DMS53 (cell line): ENCODE measurements at regions not wholly inside any gene's neighbourhood (a gene's known extent, or its start where the extent isn't known, plus 50 kb on each side); places are given as distances from the start of the nearest gene placed in this dataset.

Source experiments
- DNase-seq: peaks from one replicate; lab custom pipeline; 2025; lab: John Stamatoyannopoulos, UW

DNA sequence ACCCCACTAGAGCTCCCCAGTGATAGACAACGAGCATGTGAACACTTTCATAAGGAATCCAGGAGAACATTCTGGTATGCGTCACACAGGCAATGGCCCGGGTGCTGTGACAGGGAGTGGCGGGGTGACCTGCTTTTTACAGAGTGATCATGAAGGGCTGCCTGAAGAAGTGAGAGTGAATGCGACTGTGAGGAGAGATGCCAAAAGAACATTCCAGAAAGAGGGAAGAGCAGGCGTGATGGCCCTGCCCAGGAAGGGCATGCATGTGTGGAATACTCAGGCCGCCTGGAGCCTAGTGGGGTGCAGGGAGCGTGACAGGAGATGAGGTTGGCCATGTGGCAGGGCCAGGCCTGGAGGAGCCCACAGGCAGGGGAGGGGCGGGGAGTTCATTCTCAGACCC, 53.8 kb downstream of the FZD10 start:
- DNase-seq, result no peak

DNA sequence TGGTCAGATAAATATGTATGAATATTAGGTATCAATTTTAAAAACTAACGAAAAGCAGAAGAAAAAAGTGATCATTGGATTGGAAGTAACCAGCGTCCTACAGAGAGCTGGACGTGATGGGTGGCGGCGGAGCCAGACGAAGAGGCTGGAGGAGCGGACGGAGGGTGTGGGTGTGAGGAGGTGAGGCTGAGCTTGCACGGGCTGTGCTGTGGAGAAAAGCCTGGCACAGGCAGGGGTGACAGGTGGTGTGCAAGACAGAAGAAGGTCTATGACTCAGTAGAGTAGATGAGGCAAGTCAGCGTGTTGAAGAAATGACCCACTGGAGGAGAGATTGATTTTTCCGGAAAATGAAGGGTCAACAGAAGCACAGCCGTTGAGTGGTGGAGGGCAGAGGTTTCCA, 56.4 kb downstream of the FZD10 start:
- DNase-seq, result no peak

DNA sequence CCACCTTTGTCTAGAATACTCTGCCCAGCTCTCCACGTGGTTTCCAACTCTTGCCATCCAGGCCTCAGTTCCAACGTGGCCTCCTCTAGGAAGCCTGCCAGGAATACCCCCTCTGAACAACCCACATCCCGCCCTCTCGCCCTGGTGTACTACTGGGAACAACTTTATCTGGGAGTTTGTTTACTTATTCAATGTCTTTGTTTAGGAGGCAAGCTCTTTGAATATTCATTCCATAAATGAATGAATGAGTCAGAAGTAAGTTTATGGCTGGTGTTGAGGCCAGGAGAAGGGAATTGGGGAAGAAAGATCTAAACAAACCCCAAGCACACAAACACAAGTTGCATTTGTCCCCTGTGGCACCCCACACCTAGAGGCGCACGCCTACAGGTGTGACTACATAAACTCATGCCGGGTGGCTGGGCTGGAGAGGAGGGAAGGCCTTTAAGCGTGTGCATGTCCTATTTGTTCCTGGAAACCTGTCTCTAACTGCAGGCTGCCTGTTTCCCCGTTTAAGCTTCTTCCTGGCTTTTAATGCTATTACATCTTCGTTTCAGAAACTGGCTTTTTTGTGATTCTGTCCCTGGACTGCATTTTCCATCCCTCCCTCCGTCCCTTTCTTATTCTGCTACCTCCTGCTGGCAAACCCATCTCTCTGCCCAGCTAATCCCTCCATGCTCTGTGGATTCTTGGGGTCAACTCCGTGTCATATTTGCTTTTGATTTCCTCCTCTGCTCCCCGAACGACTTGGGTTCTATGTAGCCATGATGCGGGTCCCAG, 57.9 kb downstream of the FZD10 start:
- no peak for DNase-seq

DNA sequence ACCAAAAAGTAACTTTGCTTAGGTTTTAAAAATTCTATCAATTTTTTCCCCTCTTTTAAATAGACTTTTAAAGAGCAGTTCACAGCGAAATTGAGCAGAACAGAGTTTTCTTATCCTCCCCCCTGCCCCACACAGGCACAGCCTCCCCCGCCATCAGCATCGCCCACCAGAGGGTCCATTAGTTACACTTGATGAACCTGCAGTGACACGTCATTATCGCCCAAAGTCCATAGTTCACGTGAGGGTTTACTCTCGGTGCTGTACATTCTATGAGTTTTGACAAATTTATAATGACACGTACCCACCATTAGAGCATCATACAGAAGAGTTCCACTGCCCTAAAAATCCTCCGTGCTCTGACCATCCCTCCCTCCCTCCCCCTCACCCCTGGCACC, 58.4 kb downstream of the FZD10 start:
- DNase-seq, result no peak

DNA sequence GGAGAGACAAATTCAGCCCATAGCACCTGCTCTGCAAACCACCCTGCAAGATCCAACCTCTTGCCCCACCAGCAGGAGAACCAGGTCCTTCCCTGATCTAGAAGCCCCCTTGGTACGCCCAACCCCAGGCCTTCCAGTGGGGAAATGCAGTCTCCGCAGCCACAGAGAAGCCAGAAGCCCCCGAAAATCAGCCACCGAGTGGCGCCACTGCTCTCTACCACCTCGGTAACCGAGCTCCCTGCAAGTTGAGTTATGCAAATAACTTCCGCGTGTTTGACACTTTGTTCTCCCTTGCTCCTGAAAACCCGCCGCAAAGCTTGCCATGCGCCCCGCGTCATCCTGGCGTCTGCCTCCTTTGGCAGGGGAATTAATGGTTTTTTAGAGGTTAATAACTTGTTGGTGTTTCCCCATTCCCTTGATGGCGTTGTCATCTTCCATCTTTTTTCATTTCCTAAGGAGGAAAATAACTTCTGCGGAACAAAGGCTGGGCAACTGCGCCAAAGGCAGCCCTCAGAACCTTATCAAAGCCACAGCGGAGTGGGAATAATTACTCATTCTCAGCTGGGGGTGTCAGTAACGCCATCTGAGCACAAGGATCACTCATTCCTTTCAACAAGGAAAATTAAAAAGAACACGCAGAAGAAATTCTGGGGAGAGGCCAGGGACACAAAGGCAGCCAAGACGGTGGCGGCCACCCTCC, 60.4 kb downstream of the FZD10 start:
- peak; percentile 33 for DNase-seq

DNA sequence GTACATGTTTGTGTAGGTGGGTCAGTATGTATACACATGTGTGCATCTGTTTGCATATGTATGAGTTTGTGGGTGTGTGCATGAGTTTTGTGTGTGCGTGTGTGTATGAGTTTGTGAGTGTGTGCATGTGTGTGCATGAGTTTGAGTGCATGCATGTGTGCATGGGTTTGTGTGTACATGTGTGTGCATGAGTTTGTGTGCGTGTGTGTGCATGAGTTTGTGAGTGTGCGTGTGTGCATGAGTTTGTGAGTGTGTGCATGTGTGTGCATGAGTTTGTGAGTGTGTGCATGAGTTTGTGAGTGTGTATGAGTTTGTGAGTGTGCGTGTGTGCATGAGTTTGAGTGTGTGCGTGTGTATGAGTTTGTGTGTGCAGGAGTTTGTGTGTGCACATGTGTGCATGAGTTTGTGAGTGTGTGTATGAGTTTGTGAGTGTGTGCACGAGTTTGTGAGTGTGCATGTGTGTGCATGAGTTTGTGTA, 61.5 kb downstream of the FZD10 start:
- DNase-seq, result no peak

DNA sequence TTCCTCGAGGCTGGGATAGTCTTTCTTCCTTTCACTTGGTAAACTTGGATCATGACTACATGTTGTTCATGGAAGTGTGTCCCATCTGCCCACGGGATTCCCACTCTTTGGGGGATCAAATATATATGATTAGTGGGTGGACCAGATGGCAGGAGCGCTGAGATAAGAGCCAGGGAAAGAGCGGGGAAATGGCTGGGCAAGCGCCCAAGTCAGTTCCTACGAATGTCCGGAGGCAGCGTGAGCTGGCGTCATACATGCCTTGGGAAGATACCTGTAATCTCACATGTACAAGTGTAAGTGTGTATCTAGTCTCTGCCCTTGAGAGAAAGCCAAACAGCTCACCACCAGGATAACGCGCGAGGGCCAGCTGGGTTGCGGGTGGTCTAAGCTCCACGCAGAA, 62.3 kb downstream of the FZD10 start:
- DNase-seq, result no peak

DNA sequence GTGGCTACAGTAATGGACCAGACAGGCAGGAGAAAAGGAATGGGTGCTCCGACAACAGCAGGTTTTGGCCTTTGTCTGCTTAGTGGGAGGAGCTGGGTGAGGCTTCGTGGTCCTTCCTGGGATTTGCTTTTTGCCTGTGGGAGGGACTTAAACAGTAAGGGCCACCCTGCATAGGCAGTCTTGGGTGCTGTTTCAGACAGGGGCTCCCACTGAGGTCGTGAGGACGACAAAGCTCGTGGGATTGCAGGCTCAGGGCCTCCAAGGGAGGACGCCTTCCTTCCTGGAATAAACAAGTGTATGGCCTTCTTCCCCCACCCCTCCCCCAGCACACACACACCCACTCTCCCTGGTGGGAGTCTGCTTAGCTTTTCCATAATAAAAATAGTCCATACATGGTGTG, 63.1 kb downstream of the FZD10 start:
- no peak for DNase-seq

DNA sequence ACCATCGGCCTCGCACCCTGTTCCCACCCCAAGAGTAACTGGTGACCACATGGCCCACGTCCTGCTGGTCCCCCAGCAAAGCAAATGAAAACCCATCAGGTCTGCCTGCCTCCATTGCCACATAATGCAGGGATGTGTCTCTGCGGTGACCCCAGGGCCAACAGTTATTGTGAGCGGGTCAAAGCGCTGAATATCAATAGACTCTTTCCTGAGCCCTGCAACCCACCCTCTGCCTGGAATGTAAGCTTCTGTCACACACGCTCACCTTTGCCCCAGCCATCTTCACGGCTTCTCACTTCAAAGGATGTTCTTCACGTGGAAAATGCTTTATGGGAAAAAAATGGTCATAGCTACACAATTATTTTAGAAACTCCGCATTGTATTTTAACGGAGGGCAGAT, 63.9 kb downstream of the FZD10 start:
- no peak for DNase-seq

DNA sequence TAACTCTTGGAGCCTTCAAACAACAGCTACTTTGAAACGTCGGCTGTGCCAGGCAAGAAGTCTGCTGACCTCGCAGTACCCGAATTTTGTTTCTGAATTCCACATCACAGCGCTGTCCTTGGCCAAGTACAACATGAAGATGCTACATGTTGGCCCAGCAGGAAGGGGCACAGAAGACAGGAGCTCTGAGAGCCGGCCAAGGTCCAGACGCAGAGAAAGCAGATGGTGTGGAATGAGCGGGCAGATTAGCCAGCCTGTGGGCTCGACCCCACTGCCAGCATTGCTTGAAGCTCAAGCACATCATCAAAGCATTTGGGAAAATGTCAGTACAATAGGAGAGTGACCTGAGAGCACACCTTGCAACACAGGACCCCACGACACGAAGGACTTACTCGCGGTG, 64.5 kb downstream of the FZD10 start:
- no peak for DNase-seq

DNA sequence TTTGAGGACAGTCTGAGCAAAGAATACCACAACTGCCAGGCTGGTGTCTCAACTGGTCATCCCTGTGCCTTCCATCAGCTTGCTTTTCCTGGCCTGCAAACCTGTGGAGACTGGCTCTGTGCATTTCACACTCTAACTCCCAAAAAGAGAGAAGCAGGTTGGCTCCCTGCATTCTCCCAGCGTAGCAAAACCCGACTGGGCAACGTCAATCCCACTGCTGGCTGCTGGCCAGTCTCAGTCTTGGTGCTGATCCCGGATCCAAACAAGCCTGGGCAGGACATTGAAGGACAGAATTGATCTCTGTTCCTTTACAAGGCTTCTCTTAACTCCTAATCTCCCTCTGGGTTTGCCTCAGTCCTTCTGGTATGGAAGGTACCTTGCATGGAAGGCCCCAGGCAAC, 65.4 kb downstream of the FZD10 start:
- DNase-seq, result no peak

DNA sequence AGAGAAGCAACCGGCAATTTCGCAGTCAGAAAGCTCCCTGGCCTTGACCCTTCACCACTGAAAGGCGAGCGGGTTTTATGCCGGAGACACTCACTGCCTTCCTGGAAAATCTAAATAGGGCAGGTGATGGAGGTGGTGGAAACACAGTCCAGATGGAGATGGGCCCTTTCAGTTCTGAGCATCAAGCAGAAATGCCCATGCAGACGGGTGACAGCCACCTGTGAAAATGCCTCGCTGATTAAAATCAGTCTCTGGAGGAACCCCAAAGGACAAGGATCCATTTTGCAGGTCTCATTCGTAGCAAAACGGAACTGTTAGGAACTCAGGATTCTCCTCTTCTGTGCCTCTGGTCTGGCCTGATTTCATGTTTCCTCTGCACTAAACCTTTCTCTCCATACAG, 74.2 kb downstream of the FZD10 start:
- no peak for DNase-seq

DNA sequence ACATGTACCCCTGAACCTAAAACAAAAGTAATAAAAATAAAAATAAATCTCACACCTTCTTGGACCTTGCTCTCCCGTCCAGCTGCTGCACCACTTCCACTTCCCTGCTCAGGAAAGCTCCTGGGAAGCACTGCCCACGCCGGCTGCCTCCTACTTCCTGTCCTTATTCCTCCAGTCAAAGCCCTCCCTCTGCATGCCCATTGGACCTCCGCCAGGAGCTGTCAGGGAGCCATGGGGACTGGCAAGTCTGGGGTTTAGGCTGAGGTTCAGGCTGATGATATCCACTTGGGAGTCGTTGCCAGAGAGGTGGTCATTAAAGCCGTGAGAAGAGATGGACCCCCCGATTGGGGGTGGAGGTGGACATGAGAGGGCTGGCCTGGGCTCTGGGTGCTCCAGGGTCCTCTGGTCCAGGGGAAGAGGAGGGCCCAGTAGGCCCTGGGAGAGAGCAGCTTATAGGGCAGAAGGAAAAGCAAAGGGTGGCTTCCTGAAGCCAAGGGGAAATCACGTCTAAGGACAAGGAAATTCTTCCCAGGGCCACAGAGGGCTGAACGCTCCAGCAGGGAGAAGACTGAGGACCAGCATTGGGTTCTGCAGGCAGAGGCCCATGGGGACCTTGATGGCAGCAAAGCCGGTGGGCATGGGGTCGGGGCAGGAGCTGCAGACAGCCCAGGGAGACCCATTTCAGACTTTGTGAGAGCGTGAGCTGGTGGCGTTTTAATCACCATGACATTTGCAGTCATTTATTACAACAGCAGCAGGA, 78.7 kb downstream of the FZD10 start:
- no peak for DNase-seq

DNA sequence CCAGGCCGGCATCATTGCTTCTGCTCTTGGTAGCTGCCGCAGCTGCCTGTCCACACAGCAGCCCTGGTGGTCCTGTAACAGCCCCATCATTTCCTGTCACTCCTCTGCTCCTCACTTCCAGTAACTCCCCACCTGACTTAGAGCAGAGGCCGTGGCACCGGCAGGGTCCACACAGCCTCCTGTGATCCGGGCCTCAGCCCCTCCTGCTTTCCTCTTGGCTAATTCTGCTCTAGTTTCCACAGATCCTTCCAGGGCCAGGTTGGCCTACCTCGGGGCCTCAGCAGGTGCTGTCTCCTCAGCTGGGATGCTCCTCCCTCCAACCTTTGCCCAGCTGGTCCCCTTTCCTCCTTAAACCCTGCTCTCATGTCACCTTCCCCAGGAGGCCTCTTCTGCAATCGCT, 80.2 kb downstream of the FZD10 start:
- no peak for DNase-seq

DNA sequence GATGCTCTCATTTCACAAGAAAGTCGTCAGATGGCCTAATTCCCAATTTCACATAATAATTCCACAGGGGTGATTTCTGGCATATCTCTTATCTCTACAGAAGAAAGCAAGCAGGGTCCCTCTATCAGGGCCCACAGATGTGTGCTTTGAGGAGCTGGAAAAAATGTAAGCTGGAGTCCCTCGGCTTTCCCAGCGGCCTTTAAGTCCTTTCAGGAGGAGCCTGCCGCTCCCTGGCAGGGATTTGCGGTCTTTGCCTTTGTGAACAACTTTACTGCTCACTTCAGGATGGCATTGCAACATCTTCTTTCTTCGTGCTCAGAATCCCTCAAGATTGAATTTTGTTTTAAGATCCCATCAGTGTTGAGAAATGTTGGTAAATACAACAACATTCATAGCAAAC, 83.0 kb downstream of the FZD10 start:
- DNase-seq, result no peak

DNA sequence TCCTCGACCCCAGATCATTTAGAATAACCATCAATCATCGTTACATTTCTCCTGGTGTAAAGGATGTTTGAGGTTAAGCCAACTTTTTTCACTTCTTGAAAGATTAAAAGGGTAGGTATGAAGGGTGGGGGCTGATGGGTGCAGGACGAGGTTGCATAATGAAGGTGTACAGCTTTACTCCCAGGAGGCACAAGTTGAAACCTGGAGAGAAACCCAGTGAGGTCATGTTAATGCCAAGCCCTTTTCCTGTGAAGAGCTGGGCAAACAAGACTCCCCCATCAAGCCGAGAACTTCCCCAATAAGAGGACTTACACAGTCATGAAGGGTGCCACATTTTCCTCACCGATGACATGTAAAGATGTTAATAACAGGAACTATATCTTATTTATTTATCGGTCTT, 84.3 kb downstream of the FZD10 start:
- no peak for DNase-seq

DNA sequence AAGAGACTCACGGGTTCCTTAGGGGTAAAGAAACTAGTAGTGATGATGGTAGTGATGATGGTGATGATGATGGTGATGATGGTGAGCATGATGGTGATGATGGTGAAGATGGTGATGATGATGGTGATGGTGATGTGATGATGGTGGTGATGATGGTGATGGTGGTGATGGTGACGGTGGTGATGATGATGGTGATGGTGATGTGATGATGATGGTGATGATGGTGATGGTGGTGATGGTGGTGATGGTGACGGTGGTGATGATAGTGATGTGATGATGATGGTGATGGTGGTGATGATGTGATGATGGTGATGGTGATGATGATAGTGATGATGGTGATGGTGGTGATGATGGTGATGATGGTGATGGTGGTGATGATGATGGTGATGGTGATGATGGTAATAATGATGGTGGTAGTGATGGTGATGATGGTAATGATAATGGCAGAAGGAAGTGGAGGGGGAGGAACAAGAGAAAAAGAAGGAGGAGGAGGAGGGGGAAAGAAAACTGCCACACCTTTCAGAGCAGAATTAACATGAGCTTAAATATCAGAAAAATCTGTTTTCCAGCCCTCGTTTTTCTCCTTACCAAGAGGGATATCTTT, 85.5 kb downstream of the FZD10 start:
- no peak for DNase-seq

DNA sequence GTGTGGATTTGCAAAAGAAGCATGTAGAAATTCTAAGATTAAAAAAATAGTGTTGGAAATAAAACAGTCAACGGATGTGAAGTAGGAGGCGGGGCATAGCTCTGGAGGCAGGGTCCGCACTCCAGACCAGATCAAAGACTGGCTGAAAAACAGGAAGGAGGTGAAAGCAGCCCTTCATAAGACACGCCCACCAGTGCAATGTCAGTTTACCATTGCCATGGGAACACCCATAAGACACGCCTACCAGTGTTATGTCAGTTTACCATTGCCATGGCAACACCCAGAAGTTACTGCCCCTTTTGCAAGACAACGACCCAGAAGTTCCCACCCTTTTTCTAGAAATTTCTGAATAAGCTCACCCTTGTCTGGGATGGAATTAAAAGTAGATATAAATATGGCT, 87.1 kb downstream of the FZD10 start:
- DNase-seq, result peak; percentile 78

DNA sequence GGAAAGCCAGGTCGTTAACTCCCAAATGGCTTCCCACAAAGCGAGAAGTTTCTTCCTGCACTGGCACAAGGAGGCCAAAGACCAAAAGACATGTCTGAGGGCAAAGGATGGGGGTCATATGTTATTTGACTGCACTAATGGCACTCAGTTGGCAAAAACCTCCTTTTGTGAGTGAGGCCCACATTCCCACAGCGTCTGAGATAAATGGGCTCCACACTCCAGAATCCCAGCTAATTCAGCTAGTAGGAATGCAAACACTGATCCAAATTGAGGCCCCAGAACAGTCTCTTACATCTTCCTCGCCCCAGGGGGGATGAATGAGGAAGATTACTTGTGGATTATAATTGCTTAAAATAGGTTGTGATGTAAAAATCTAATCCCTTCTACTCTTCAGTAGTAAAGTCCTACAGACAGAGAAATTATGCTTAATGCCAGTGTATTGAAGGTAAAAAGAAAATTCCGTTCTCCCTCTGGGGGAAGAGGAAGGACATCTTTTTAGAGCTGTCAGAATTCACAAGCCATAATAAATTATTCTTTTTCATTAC, 86.4 kb upstream of the PIWIL1 start:
- DNase-seq, result no peak

DNA sequence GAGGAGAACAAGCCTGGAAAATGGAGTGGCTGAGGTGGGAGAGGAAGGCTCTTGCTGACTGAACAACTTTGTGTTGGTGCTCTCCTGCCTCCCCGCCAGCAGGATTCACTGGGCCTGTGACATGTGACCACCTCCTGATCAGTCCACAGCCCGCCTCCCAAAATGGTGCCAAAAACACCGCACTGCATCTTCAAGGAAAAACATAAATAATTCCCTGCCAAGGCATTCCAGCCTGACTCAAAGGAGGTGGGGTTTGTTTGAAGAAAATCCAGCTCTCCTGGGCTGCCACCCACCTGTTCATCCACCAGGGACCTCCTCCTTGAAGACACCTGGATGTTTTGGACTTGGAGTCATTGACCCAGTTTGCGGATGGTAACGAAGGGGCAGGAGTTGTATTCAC, 83.8 kb upstream of the PIWIL1 start:
- DNase-seq, result peak; percentile 30

DNA sequence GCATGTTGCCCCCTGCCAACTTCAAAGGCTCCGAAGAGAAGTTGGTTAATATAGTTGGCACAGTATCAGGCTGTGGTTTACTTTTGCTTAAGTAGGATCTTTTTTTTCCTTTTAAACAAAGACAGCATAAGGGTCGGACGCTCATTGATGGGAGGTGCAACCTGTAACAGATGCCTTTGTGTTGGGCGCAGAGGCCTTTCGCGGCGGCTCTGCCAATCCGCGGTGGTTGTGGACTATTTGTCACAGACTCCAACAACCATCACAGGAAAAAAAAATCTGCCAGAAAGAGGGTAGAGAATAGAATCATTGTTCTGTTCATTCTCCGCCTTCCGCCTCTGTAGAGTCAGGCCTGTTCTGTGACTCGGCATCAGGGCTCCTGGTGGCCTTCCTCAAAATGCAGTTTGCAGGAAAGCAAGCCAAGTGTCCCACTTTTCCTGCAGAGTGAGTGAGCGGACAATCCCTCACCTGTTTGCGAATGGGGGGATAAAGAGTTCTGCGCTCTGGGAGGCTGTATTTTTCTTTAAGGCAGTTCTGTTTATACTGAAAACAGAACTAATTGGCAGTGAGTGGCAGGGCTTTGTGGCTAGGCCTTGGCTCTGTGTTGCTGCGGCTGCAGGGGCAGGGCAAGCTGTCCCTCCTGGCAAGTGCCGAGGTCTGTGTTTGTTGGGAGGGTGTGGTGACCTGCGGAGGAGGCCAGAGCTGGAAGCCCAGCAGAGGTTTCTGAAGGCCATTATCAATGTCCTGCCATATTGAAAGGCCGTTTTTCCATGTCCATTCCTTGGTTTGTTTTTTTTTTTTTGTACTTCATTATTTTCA, 83.0 kb upstream of the PIWIL1 start:
- peak; percentile 53 for DNase-seq
